Fibroblast of mammary gland (primary cell): ENCODE measurements at regions not wholly inside any gene's neighbourhood (a gene's known extent, or its start where the extent isn't known, plus 50 kb on each side); places are given as distances from the start of the nearest gene placed in this dataset.

Experiments
- DNase-seq: peaks from one replicate; pipeline ENCODE4 v3.0.0-alpha.2; 2010; ENCODE audit warnings: low read depth
- H3K4me3 ChIP-seq: 2 replicates; pipeline ENCODE4 v1.5.1; 2011; ENCODE audit warnings: low read depth, mild to moderate bottlenecking, low read length, moderate library complexity; ENCODE audit not compliant: control insufficient read depth
- CTCF ChIP-seq: conservative IDR thresholded peaks from 2 replicates; pipeline ENCODE4 v1.5.1; 2011; ENCODE audit warnings: low read depth, low read length, inconsistent platforms; ENCODE audit not compliant: control insufficient read depth, insufficient read depth

GRCh38 chr2:21429747-21430146 lies 306.0 kb downstream of the TDRD15 start:
- TF ChIP-seq CTCF, result no peak
- H3K4me3 ChIP-seq, result no peak overlapping the region
- no peak for DNase-seq

GRCh38 chr2:21431078-21431477 lies 307.3 kb downstream of the TDRD15 start:
- DNase-seq, result no peak
- no peak for TF ChIP-seq CTCF
- no peak overlapping the region for H3K4me3 ChIP-seq

GRCh38 chr2:21438949-21439348 lies 315.2 kb downstream of the TDRD15 start:
- H3K4me3 ChIP-seq, result no peak overlapping the region
- TF ChIP-seq CTCF, result no peak
- peak; percentile 2 for DNase-seq

- DNase-seq, result no peak
- TF ChIP-seq CTCF, result no peak
- no peak overlapping the region for H3K4me3 ChIP-seq
Observed at GRCh38 chr2:21441442-21441841, 317.7 kb downstream of the TDRD15 start.

GRCh38 chr2:21443494-21444105 lies 319.8 kb downstream of the TDRD15 start:
- no peak for TF ChIP-seq CTCF
- H3K4me3 ChIP-seq, result no peak overlapping the region
- DNase-seq, result no peak

GRCh38 chr2:21449881-21450280 lies 326.1 kb downstream of the TDRD15 start:
- TF ChIP-seq CTCF, result no peak
- H3K4me3 ChIP-seq, result no peak overlapping the region
- no peak for DNase-seq

GRCh38 chr2:21451403-21451802 lies 327.6 kb downstream of the TDRD15 start:
- no peak for TF ChIP-seq CTCF
- DNase-seq, result no peak
- H3K4me3 ChIP-seq, result no peak overlapping the region
